Mammary epithelial cell (primary cell): ENCODE measurements at regions not wholly inside any gene's neighbourhood (a gene's known extent, or its start where the extent isn't known, plus 50 kb on each side); places are given as distances from the start of the nearest gene placed in this dataset.

Experiments used
- CTCF ChIP-seq, 2 donors: IDR thresholded peaks in 1 of 2; conservative IDR thresholded peaks in 1 of 2; 2 replicates each; pipeline ENCODE4 v1.5.1; 2011 to 2012; ENCODE audit warnings: inconsistent platforms in 2 of 2, low read length in 2 of 2, mild to moderate bottlenecking in 2 of 2, control low read depth in 1 of 2, low read depth in 1 of 2; ENCODE audit not compliant: insufficient read depth in 1 of 2; ENCODE audit errors: extremely low read depth in 1 of 2
- EZH2 ChIP-seq: IDR thresholded peaks from 2 replicates; pipeline ENCODE4 v1.6.1; 2012; ENCODE audit warnings: low read length, inconsistent platforms, borderline replicate concordance

- TF ChIP-seq CTCF (conservative IDR thresholded peaks at IDR 0.05 in 1 of 2, IDR thresholded peaks at IDR 0.05 in 1 of 2; ENCODE audit: extremely low read depth in 1 of 2, insufficient read depth in 1 of 2, low read depth in 1 of 2, low read length in 2 of 2): no peak
- TF ChIP-seq EZH2: no peak
Observed at GRCh38 chr2:19036091-19036490, 322.3 kb downstream of the OSR1 start.
